Smooth muscle cell (in vitro differentiated cells): ENCODE measurements at regions not wholly inside any gene's neighbourhood (a gene's known extent, or its start where the extent isn't known, plus 50 kb on each side); places are given as distances from the start of the nearest gene placed in this dataset.

Experiments
- DNase-seq: peaks from one replicate; lab custom pipeline; 2025; ENCODE audit not compliant: unreplicated experiment; lab: John Stamatoyannopoulos, UW
- H2AFZ ChIP-seq: fragments of 200-600 bp; sonication (generic); 2 replicates; pipeline ENCODE4 v1.6.0; 2016; ENCODE audit warnings: antibody characterized with exemption, low read depth, mild to moderate bottlenecking
- H3F3A ChIP-seq: fragments of 200-600 bp; sonication (generic); 2 replicates; pipeline ENCODE4 v1.6.0; 2017; ENCODE audit warnings: antibody characterized with exemption, low read depth
- H3K27ac ChIP-seq: fragments of 200-600 bp; sonication (generic); 2 replicates; pipeline ENCODE4 v1.5.1; 2016; ENCODE audit warnings: low read depth, mild to moderate bottlenecking
- H3K27me3 ChIP-seq: fragments of 200-600 bp; sonication (generic); 2 replicates; pipeline ENCODE4 v1.6.1; 2016; ENCODE audit warnings: low read depth, mild to moderate bottlenecking
- H3K36me3 ChIP-seq: fragments of 200-600 bp; sonication (generic); 2 replicates; pipeline ENCODE4 v1.5.1; 2016; ENCODE audit warnings: low read depth
- H3K4me1 ChIP-seq: fragments of 200-600 bp; sonication (generic); 2 replicates; pipeline ENCODE4 v1.5.1; 2016; ENCODE audit warnings: low read depth
- H3K4me2 ChIP-seq: fragments of 200-600 bp; sonication (generic); 2 replicates; pipeline ENCODE4 v1.6.0; 2016; ENCODE audit warnings: mild to moderate bottlenecking
- H3K4me3 ChIP-seq: fragments of 200-600 bp; sonication (generic); 2 replicates; pipeline ENCODE4 v1.5.1; 2016; ENCODE audit warnings: mild to moderate bottlenecking
- H3K79me2 ChIP-seq: fragments of 200-600 bp; sonication (generic); 2 replicates; pipeline ENCODE4 v1.6.0; 2016; ENCODE audit warnings: low read depth, mild to moderate bottlenecking
- H3K9ac ChIP-seq: fragments of 200-600 bp; sonication (generic); 2 replicates; pipeline ENCODE4 v1.6.0; 2016; ENCODE audit warnings: low read depth
- H3K9me3 ChIP-seq: fragments of 200-600 bp; sonication (generic); replicated peaks from 2 replicates; pipeline ENCODE4 v1.5.1; 2016; ENCODE audit warnings: low read depth
- H4K20me1 ChIP-seq: fragments of 200-600 bp; sonication (generic); 2 replicates; pipeline ENCODE4 v1.6.0; 2016; ENCODE audit warnings: low read depth
- WGBS: methylation state at CpG from one replicate; pipeline ENCODE4 v1.1.7; 2016; ENCODE audit warnings: low lambda C conversion rate; 5-methylcytosine and 5-hydroxymethylcytosine counted together
- TF ChIP-seq, protein P1 (sequence below): fragments of 200-600 bp; sonication (generic); IDR thresholded peaks from 2 replicates; pipeline ENCODE4 v1.5.1; 2017; ENCODE audit warnings: borderline replicate concordance, mild to moderate bottlenecking, antibody characterized with exemption; ENCODE audit not compliant: insufficient read depth, poor library complexity, severe bottlenecking

DNA sequence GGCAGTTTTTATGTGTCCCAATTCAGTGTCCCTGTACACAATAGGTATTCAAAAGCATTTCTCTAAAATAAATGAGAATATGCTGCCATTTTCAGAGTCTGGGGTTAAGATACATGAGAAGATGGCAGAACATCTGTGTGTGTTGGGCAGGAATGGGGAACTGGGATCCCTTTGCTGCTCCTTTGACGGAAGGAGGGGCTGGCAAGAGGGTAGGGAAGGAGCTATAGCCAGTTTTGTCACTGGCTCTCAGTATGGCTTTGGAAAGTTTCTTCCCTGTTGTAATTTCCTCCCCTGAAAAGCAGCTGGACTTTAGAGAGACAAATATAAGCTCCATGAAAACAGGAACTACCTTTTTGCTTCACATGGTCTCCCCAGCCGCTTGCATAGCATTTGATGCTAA lies 137.5 kb upstream of the PRR23C start:
- DNase-seq = no peak
- Histone ChIP-seq H3K9me3 (no peaks in the 10 kb centered on the region), H3K9ac (no peak overlapping the region), H3K27me3 (no peaks in the 10 kb centered on the region), H3K36me3 (no peaks in the 10 kb centered on the region), H3F3A (no peaks in the 10 kb centered on the region), H3K79me2 (no peaks in the 10 kb centered on the region), H2AFZ (no peak overlapping the region), H4K20me1 (no peaks in the 10 kb centered on the region), H3K4me3 (no peak overlapping the region), H3K27ac (no peak overlapping the region), H3K4me1 (no peaks in the 10 kb centered on the region), H3K4me2 (no peak overlapping the region)
- TF ChIP-seq, protein P1, sequence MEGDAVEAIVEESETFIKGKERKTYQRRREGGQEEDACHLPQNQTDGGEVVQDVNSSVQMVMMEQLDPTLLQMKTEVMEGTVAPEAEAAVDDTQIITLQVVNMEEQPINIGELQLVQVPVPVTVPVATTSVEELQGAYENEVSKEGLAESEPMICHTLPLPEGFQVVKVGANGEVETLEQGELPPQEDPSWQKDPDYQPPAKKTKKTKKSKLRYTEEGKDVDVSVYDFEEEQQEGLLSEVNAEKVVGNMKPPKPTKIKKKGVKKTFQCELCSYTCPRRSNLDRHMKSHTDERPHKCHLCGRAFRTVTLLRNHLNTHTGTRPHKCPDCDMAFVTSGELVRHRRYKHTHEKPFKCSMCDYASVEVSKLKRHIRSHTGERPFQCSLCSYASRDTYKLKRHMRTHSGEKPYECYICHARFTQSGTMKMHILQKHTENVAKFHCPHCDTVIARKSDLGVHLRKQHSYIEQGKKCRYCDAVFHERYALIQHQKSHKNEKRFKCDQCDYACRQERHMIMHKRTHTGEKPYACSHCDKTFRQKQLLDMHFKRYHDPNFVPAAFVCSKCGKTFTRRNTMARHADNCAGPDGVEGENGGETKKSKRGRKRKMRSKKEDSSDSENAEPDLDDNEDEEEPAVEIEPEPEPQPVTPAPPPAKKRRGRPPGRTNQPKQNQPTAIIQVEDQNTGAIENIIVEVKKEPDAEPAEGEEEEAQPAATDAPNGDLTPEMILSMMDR = no peak
- WGBS = 80% methylated on average over 2 of the region's 2 CpGs

DNA sequence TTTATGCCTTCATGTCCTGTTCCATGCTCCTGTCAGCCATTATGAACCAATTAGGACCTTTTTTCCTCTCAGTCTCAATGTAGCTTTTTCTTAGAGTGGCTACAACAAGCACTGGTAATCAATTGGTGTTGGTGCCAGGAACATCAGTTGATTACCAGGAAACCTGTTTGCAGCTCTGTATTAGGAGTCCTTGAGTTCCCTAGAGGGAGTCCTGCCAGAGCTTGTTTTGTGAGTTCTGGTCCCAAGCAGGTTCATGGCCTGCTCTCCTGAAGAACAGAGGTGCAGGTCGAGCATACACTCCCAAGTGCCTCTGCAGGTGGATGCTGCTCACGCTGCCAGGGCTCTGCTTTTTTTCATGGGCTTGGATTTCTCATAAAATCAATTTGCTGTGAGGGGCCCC lies 137.9 kb upstream of the PRR23C start:
- H3K4me2 ChIP-seq = no peak overlapping the region
- TF ChIP-seq, protein P1 = no peak
- H3K9ac ChIP-seq = no peak overlapping the region
- H3K27me3 ChIP-seq = no peaks in the 10 kb centered on the region
- H3K4me3 ChIP-seq = no peak overlapping the region
- no peak for DNase-seq
- no peak overlapping the region for H3K27ac ChIP-seq
- no peaks in the 10 kb centered on the region for H3K79me2 ChIP-seq
- no peaks in the 10 kb centered on the region for H3K4me1 ChIP-seq
- no peaks in the 10 kb centered on the region for H3K36me3 ChIP-seq
- H2AFZ ChIP-seq = no peak overlapping the region
- no peaks in the 10 kb centered on the region for H3F3A ChIP-seq
- WGBS = 74% methylated on average over 2 of the region's 2 CpGs
- no peaks in the 10 kb centered on the region for H4K20me1 ChIP-seq
- no peaks in the 10 kb centered on the region for H3K9me3 ChIP-seq

DNA sequence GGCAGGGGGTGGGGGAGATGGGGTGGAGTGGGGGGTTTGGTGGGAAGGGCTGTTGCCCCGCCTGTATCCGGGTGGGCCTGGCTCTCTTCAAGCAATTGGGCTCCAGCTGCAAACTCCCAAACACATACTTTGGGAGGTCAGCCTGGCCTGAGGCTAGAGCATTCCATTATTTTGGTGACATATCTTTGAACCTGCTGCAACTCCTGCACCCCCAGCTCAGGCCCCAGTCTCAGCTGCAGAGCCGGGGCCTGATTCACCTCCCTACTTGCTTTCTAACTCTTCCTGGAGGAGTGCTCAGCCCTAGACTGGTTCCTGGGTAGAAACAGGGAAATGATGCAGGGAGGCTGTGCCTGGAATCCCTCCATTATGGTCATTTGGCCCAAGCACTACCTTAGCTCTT lies 140.8 kb upstream of the PRR23C start:
- Histone ChIP-seq H3K4me2 (no peak overlapping the region), H3K9me3 (no peaks in the 10 kb centered on the region), H3K9ac (no peak overlapping the region), H4K20me1 (no peaks in the 10 kb centered on the region), H2AFZ (no peak overlapping the region), H3K4me3 (no peak overlapping the region), H3K36me3 (no peaks in the 10 kb centered on the region), H3K4me1 (no peaks in the 10 kb centered on the region), H3K27me3 (no peaks in the 10 kb centered on the region), H3F3A (no peaks in the 10 kb centered on the region), H3K79me2 (no peaks in the 10 kb centered on the region), H3K27ac (no peak overlapping the region)
- TF ChIP-seq, protein P1 = no peak
- DNase-seq = no peak
- WGBS = 78% methylated on average over 3 of the region's 3 CpGs

DNA sequence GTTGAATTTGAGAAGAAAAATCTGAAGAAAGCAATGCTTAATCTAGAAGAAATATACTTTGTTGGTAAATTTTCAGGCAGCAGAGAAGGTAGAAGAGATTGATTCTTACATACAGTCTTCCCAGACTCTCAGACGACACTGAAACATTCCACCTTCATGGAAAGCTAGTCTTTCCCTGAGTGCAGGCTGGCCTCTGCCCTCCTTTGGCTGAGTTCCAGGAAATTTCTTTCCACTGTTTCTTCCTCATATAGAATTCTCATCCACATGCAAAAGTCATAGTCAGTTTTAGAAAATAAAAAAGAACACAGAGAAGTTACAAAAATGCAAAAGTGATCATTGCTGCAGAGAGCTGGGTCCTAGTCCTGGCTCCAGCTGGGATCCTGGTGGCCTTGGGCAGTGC lies 142.5 kb upstream of the PRR23C start:
- H3F3A ChIP-seq = no peaks in the 10 kb centered on the region
- no peaks in the 10 kb centered on the region for H3K4me1 ChIP-seq
- H3K4me3 ChIP-seq = no peak overlapping the region
- TF ChIP-seq, protein P1 = no peak
- no peaks in the 10 kb centered on the region for H4K20me1 ChIP-seq
- H3K36me3 ChIP-seq = no peaks in the 10 kb centered on the region
- DNase-seq = no peak
- no peaks in the 10 kb centered on the region for H3K9me3 ChIP-seq
- H3K79me2 ChIP-seq = no peaks in the 10 kb centered on the region
- no peaks in the 10 kb centered on the region for H3K27me3 ChIP-seq
- 83% methylated on average over 1 of the region's 1 CpG for WGBS
- no peak overlapping the region for H2AFZ ChIP-seq
- H3K9ac ChIP-seq = no peak overlapping the region
- H3K27ac ChIP-seq = no peak overlapping the region
- H3K4me2 ChIP-seq = no peak overlapping the region
